ENCODE measurements at regions not wholly inside any gene's neighbourhood (a gene's known extent, or its start where the extent isn't known, plus 50 kb on each side); places are given as distances from the start of the nearest gene placed in this dataset.

DNA sequence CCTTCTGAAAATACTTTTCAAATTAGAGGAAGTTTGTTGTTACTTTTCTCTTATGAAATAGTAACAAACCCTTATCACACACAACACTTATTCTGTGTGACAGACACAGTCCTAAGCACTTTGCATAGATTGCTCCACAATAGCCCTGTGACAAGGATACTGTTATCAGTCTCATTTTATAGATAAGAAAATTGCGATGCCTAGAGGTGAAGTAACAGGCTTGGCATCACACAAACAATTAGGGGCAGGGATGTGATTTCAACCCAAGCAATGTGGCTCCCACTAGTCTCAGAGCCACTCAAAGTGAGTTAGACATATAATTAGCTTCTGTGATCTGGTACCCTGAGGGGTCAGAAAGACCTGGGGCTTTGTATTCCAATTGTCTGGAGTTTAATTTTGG lies 339.9 kb downstream of the FBXO8 start:
- Mint-ChIP-seq H3K4me3 (no peak overlapping the region), H3K36me3 (ENCODE audit: low read depth) (no peaks in the 10 kb centered on the region), H3K27ac (no peak overlapping the region), H3K4me1 (ENCODE audit: low read depth) (no peaks in the 10 kb centered on the region), H3K27me3 (ENCODE audit: insufficient read depth) (peaks cover 2% of the 10 kb centered on the region), H3K9me3 (no peaks in the 10 kb centered on the region)
- intact Hi-C loops (cut with micrococcal nuclease) = no loop called here
- no peak for DNase-seq (ENCODE audit: low spot score)

DNA sequence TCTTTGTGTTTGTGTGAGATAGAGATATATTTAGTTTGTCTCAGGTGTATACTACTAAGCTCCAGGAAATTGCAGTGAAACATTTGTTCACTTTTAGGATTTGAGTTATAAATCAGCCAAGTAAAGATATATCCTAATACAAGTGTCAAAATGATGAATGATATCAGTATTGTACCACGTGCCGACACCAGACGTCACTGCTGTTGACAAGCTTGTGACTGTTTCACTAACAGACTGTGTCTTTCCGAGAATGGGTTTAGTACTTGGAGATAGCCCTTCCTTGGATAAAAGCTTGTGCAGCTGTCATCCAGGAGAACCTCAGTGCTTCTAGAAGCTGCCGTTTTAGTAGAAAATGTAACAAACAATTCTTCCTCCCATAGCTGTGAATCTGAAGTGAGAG lies 343.3 kb downstream of the FBXO8 start:
- DNase-seq (ENCODE audit: low spot score) = no peak
- Mint-ChIP-seq H3K4me3 (no peak overlapping the region), H3K36me3 (ENCODE audit: low read depth) (no peaks in the 10 kb centered on the region), H3K27ac (no peak overlapping the region), H3K27me3 (ENCODE audit: insufficient read depth) (peaks cover 6% of the 10 kb centered on the region), H3K9me3 (no peaks in the 10 kb centered on the region), H3K4me1 (ENCODE audit: low read depth) (no peaks in the 10 kb centered on the region)
- intact Hi-C loops (cut with micrococcal nuclease) = no loop called here

DNA sequence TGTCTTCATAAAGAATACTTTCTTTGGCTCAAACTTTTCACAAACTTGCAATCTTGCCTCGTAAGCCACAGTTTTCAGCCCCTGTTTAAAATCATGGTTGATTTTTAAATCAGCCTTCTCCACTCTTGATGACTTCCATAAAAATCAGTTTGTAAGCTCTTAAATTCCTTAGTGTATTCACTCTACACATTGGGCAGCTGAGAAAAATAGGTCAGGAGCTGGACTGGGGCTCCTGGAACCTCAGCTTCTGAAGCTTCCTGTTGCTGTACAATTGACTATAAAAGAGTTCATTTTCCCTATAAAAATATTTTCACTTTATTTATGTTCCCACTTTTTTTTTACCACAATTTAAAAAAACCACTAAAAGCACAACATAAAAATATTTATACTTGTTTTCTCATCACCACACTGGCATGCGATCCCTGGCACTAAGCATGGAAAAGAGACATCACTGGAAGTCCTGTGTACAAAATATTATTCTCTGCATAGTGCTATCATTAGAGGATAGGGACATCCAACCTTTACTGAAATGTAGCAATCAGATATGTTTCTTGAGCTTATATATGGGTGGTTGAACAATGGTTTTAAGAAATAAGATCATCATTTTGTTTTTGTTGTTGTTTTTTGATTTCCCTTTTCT lies 345.7 kb downstream of the FBXO8 start:
- no peak overlapping the region for H3K27ac Mint-ChIP-seq
- H3K36me3 Mint-ChIP-seq (ENCODE audit: low read depth) = no peaks in the 10 kb centered on the region
- peaks cover 6% of the 10 kb centered on the region for H3K27me3 Mint-ChIP-seq (ENCODE audit: insufficient read depth)
- intact Hi-C loops (cut with micrococcal nuclease) = no loop called here
- no peak overlapping the region for H3K4me3 Mint-ChIP-seq
- no peak for DNase-seq (ENCODE audit: low spot score)
- H3K9me3 Mint-ChIP-seq = no peaks in the 10 kb centered on the region
- no peaks in the 10 kb centered on the region for H3K4me1 Mint-ChIP-seq (ENCODE audit: low read depth)

DNA sequence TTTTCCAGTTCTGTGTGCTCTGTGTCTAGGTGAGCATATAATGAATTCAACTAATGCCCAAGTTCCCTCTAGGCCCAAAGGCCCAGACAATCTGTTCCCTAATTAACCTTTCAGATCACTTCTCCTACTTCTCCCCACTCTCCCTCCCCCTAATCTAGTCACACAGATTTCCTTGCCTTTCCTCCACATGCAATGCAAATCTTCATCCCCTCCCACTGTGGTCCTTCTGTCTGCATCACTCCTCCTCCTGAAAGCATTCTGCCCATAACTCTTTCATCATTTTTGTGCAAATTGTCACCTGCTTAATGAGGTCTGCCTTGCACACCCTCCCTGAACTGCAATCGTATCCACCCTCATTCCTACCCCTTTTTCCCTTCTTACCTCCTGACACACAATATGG lies 346.6 kb downstream of the FBXO8 start:
- DNase-seq (ENCODE audit: low spot score) = no peak
- no peaks in the 10 kb centered on the region for H3K36me3 Mint-ChIP-seq (ENCODE audit: low read depth)
- H3K9me3 Mint-ChIP-seq = no peaks in the 10 kb centered on the region
- H3K27me3 Mint-ChIP-seq (ENCODE audit: insufficient read depth) = peaks cover 3% of the 10 kb centered on the region
- H3K4me3 Mint-ChIP-seq = no peak overlapping the region
- H3K27ac Mint-ChIP-seq = no peak overlapping the region
- H3K4me1 Mint-ChIP-seq (ENCODE audit: low read depth) = no peaks in the 10 kb centered on the region
- intact Hi-C loops (cut with micrococcal nuclease) = no loop called here

DNA sequence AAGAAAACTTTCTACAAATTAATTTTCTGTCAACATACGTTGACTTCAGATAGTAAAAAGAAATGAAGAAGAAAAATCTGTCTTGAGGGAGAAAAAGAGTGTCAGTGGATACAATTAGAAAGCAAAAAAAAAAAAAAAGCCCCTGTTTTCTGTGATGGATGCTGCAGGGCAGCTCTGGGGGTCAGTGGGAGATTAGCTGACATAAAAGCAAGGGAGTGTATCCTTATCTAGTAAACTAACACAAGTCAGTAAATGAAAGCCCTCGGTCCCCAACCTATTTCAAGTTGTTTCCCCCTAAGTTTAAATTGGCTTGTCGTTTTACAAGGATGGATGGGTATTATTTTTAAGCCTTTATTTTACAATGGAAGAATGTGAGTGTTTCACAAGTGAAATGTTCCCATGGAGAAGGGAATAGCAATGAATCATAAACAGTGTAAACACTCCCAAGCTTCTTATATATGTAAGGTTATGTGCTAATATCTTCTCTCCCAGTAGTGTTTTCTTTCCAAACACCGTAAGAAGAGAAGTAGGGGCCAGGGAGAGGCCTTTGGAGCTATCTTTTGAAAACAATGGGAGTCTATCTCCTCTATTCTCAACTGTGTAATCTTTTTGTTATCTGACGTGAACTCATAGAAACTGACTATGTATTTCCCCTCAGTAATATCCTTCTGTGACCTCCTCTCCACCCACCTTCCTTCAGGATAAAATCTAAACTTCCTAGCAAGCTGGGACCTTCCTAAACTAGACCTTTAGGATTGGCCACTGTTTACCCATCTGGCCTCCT lies 347.7 kb downstream of the FBXO8 start:
- no peak for DNase-seq (ENCODE audit: low spot score)
- H3K9me3 Mint-ChIP-seq = no peaks in the 10 kb centered on the region
- H3K4me3 Mint-ChIP-seq = no peak overlapping the region
- H3K27ac Mint-ChIP-seq = no peak overlapping the region
- H3K27me3 Mint-ChIP-seq (ENCODE audit: insufficient read depth) = peaks cover 3% of the 10 kb centered on the region
- intact Hi-C loops (cut with micrococcal nuclease) = no loop called here
- no peaks in the 10 kb centered on the region for H3K36me3 Mint-ChIP-seq (ENCODE audit: low read depth)
- H3K4me1 Mint-ChIP-seq (ENCODE audit: low read depth) = no peaks in the 10 kb centered on the region

DNA sequence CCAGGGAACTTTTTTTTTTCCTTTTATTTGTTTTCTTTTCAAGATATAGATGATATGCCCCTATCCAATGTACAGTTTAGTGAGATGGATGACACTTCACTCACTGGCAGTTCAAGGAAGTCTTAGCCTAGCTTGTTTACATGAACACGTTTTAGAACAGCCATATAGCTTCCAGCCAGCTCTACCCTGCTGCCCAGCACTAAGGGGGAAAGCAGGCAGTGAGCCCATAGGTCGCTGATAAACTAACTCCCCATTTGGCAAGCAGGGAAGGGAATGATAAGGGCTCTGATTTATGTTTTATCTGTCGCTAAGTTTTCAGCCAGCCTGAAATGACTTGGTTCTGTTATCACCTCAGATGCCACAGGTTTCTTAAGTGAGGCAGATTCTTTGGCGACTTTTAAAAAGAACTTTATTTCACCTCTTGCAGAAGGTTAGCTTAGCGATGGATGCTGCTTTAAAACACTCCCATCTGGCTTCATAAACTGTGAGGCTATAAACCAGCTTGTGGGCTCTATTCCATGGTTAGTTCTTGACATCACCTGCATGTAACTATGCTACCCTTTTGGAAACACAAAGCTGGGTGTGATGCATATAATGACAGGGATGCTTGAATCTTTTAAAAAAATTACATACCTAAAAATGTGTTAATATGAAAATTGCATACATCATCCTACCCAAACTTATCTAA lies 348.4 kb downstream of the FBXO8 start:
- intact Hi-C loops (cut with micrococcal nuclease) = no loop called here
- no peak overlapping the region for H3K27ac Mint-ChIP-seq
- H3K4me1 Mint-ChIP-seq (ENCODE audit: low read depth) = no peaks in the 10 kb centered on the region
- H3K9me3 Mint-ChIP-seq = no peaks in the 10 kb centered on the region
- H3K36me3 Mint-ChIP-seq (ENCODE audit: low read depth) = no peaks in the 10 kb centered on the region
- DNase-seq (ENCODE audit: low spot score) = no peak
- no peak overlapping the region for H3K4me3 Mint-ChIP-seq
- peaks cover 3% of the 10 kb centered on the region for H3K27me3 Mint-ChIP-seq (ENCODE audit: insufficient read depth)

DNA sequence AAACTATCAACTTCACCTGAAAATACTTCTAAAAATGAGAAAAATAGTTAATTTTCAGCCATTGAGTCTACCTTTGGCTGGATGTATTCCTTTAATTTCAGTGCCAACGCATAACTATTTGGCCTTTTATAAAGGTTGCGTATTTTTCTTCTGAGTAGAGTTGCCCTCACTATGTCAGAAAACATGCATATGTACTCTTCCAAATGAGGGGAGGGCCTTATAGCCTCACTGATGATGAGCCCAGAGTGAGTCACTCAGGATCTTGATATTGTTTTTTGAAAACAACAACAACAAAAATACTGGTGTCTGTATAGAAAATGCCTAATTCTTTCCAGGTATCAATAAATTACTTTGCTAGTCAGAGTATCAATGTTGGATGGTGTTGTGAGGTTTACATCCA lies 349.3 kb downstream of the FBXO8 start:
- Mint-ChIP-seq H3K4me1 (ENCODE audit: low read depth) (no peaks in the 10 kb centered on the region), H3K4me3 (no peak overlapping the region), H3K27ac (no peak overlapping the region), H3K36me3 (ENCODE audit: low read depth) (no peaks in the 10 kb centered on the region), H3K27me3 (ENCODE audit: insufficient read depth) (peaks cover 3% of the 10 kb centered on the region), H3K9me3 (no peaks in the 10 kb centered on the region)
- DNase-seq (ENCODE audit: low spot score) = no peak
- intact Hi-C loops (cut with micrococcal nuclease) = no loop called here

DNA sequence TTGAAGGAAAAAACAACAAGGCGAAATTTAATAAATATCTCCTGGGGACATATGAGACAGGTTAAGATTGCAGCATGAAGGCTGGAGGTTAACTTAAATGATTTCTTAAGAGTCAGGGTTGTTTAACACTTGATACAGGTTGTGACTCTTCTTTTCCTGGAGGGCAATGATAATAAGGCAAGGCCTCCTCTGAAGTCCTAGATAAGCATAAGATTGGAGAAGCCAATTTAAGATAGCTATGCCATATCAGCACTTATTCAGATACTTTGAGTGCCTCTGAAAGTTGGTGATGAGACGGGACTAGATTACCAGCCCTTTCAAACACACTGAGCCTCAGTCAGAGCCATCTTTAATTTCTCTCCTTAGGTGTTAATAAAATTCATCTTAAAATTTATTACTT lies 350.8 kb downstream of the FBXO8 start:
- H3K4me3 Mint-ChIP-seq = no peak overlapping the region
- DNase-seq (ENCODE audit: low spot score) = no peak
- no peaks in the 10 kb centered on the region for H3K4me1 Mint-ChIP-seq (ENCODE audit: low read depth)
- H3K27ac Mint-ChIP-seq = no peak overlapping the region
- H3K27me3 Mint-ChIP-seq (ENCODE audit: insufficient read depth) = peaks cover 3% of the 10 kb centered on the region
- no peaks in the 10 kb centered on the region for H3K36me3 Mint-ChIP-seq (ENCODE audit: low read depth)
- intact Hi-C loops (cut with micrococcal nuclease) = no loop called here
- H3K9me3 Mint-ChIP-seq = no peaks in the 10 kb centered on the region

DNA sequence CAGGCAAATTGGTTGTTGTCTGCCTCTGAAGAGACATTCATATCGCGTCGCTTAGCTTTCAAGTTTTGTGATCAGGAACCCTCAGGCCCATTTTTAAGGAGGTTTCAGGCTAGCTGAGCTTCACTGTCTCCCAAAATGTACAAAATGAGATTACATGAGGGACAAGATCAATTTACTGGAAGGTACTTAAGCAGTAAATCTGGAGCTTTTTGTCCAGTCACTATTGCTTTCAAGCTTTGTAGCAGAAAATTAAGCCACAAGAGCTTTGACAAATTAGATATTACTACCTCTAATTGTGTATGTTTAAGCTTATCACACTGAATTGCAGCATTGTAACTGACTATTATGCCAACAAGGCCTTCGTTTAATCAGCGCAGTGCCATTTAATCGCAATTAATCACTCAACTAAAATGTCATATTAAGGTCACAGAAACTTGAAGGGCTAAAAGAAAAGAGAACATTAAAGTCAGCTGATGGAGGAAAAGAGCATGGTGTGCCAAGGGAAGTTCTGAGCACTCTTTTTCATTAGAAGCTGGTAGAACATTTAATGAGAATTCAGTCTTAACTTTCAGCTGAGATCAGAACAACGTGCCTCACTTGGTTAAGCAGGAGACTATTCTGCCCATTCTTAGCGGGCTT lies 353.0 kb downstream of the FBXO8 start:
- Mint-ChIP-seq H3K36me3 (ENCODE audit: low read depth) (no peaks in the 10 kb centered on the region), H3K9me3 (no peaks in the 10 kb centered on the region), H3K4me3 (no peak overlapping the region), H3K27me3 (ENCODE audit: insufficient read depth) (no peaks in the 10 kb centered on the region), H3K27ac (no peak overlapping the region), H3K4me1 (ENCODE audit: low read depth) (no peaks in the 10 kb centered on the region)
- intact Hi-C loops (cut with micrococcal nuclease) = no loop called here
- no peak for DNase-seq (ENCODE audit: low spot score)

DNA sequence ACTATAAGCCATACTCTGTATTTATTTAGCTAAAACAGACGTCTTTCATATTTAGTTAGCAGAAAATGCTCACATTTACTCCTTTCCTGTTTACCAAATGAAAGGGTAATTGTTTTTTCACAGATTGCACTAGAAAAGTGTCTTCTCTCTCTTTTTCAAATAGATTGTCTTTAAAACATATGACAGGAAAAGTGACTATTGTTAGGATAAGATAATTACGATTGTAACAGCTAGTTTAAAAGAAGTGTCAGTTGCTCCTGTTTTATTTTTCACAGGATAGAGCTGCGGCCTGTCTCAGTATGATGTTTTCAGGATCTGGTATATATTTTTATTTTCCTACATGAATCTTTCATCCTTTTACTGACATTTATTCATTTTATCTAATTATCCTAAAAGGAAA lies 353.5 kb downstream of the FBXO8 start:
- intact Hi-C loops (cut with micrococcal nuclease) = no loop called here
- Mint-ChIP-seq H3K27ac (no peak overlapping the region), H3K9me3 (no peaks in the 10 kb centered on the region), H3K36me3 (ENCODE audit: low read depth) (no peaks in the 10 kb centered on the region), H3K27me3 (ENCODE audit: insufficient read depth) (no peaks in the 10 kb centered on the region), H3K4me3 (no peak overlapping the region), H3K4me1 (ENCODE audit: low read depth) (no peaks in the 10 kb centered on the region)
- DNase-seq (ENCODE audit: low spot score) = no peak

DNA sequence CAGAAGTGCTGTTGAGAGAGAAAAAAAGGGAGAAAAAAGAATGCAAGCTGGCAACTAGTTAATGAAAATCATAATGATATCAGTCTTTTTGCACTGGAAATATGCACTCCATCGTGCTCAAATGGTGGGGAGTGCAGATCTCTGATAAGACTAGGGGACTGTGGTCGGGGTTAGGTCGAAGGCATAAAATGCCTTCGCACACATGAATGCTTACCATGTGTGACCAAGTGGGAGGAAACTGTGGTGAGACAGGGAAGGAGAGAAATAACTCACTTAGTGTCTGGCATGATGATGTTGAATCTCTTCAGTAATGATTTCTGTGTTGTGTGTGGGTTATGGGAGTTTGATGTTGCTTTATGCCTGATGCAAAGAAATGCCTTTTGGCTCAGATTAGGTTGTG lies 358.9 kb downstream of the FBXO8 start:
- Mint-ChIP-seq H3K27ac (no peak overlapping the region), H3K4me3 (no peak overlapping the region), H3K27me3 (ENCODE audit: insufficient read depth) (no peaks in the 10 kb centered on the region), H3K36me3 (ENCODE audit: low read depth) (no peaks in the 10 kb centered on the region), H3K4me1 (ENCODE audit: low read depth) (no peaks in the 10 kb centered on the region), H3K9me3 (no peaks in the 10 kb centered on the region)
- intact Hi-C loops (cut with micrococcal nuclease) = no loop called here
- no peak for DNase-seq (ENCODE audit: low spot score)

DNA sequence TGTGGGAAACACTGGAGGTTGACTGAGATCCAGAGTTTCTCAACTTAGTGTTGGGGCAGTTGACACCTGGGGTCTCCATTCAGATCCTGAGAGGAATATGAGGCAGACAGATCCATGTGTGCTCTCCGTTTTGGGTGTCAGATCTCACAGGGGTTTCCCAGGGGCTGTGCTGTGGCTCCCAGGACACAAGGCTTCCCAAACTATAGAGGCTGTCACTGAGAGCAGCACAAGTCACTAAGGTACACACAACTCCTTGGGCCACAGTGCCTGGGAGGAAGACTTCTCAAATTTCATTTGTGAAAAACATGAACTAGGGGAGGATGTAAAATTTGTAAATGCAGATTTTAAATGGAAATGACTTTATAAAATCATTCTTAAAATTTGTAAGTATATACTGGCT lies 363.6 kb downstream of the FBXO8 start:
- no peaks in the 10 kb centered on the region for H3K27me3 Mint-ChIP-seq (ENCODE audit: insufficient read depth)
- no peak for DNase-seq (ENCODE audit: low spot score)
- H3K9me3 Mint-ChIP-seq = no peaks in the 10 kb centered on the region
- no peak overlapping the region for H3K27ac Mint-ChIP-seq
- H3K4me1 Mint-ChIP-seq (ENCODE audit: low read depth) = no peaks in the 10 kb centered on the region
- no peaks in the 10 kb centered on the region for H3K36me3 Mint-ChIP-seq (ENCODE audit: low read depth)
- intact Hi-C loops (cut with micrococcal nuclease) = no loop called here
- H3K4me3 Mint-ChIP-seq = no peak overlapping the region

DNA sequence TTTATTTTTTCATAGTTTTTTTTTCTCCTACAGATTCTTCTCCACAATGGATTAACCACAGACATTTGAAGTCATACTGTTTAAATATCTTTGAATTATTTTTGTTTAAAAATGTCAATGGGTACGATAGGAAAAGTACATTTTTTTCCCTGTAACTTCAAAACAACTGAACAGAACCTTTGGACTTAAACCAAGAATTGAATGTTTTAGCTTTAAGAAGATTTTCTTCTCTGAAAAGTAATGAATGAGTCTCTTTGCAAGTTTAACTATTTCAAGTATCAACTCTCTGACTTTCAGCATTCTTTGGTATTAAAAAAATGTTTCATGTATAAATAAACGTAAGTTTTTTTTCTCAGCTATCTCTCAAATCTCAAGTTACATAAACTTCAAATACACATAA lies 364.3 kb downstream of the FBXO8 start:
- H3K36me3 Mint-ChIP-seq (ENCODE audit: low read depth) = no peaks in the 10 kb centered on the region
- no peak overlapping the region for H3K27ac Mint-ChIP-seq
- no peaks in the 10 kb centered on the region for H3K27me3 Mint-ChIP-seq (ENCODE audit: insufficient read depth)
- H3K9me3 Mint-ChIP-seq = no peaks in the 10 kb centered on the region
- H3K4me1 Mint-ChIP-seq (ENCODE audit: low read depth) = no peaks in the 10 kb centered on the region
- intact Hi-C loops (cut with micrococcal nuclease) = no loop called here
- H3K4me3 Mint-ChIP-seq = no peak overlapping the region
- no peak for DNase-seq (ENCODE audit: low spot score)
